ENCODE measurements at regions not wholly inside any gene's neighbourhood (a gene's known extent, or its start where the extent isn't known, plus 50 kb on each side); places are given as distances from the start of the nearest gene placed in this dataset.

GRCh38 chr14:83419420-83419819 lies 1885.8 kb upstream of the SEL1L start:
- peaks cover 0 to 2% of the 10 kb centered on the region in 2 donors for H3K9me3 Mint-ChIP-seq
- no peaks in the 10 kb centered on the region for H3K36me3 Mint-ChIP-seq (ENCODE audit: insufficient read depth in 2 of 2)

DNA sequence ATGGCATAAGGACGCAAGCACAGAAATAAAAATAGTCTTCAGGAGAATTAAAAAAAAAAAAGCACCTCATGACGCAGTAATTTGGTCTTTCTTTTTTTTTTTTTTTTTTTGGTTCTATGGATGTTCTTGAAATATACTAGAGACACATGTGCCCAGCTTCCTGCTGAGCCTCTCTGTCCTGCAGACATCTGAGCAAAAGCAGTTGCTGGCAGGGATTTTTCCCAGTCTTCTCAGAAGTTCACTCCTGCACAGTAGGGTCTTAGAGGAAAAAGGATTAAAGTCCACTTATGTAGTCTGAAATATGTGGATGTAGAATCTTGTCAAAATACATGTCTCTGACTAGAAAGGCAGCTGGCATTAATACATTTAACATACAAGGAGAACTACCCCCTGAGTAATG lies 1888.1 kb upstream of the SEL1L start:
- Mint-ChIP-seq H3K27me3 (ENCODE audit: low read depth) (no peaks in the 10 kb centered on the region), H3K36me3 (ENCODE audit: insufficient read depth in 2 of 2) (no peaks in the 10 kb centered on the region), H3K9me3 (peaks cover 0 to 3% of the 10 kb centered on the region in 2 donors), H3K27ac (no peak overlapping the region), H3K4me3 (no peak overlapping the region), H3K4me1 (ENCODE audit: low read depth) (no peaks in the 10 kb centered on the region)
- DNase-seq (no peak), ATAC-seq (replicated peaks in 1 of 2) (no peak)

More at GRCh38 chr14:83419420-83419819, 1885.8 kb upstream of the SEL1L start:
- H3K4me3 Mint-ChIP-seq: no peak overlapping the region
- no peak for DNase-seq
- H3K27me3 Mint-ChIP-seq (ENCODE audit: low read depth): no peaks in the 10 kb centered on the region
- H3K4me1 Mint-ChIP-seq (ENCODE audit: low read depth): no peaks in the 10 kb centered on the region
- no peak for ATAC-seq (replicated peaks in 1 of 2)
- no peak overlapping the region for H3K27ac Mint-ChIP-seq

GRCh38 chr14:83425138-83425537 lies 1891.5 kb upstream of the SEL1L start:
- Mint-ChIP-seq H3K36me3 (ENCODE audit: insufficient read depth in 2 of 2) (no peaks in the 10 kb centered on the region), H3K9me3 (peaks cover 0 to 3% of the 10 kb centered on the region in 2 donors), H3K27me3 (ENCODE audit: low read depth) (no peaks in the 10 kb centered on the region), H3K27ac (no peak overlapping the region), H3K4me1 (ENCODE audit: low read depth) (no peaks in the 10 kb centered on the region), H3K4me3 (no peak overlapping the region)
- DNase-seq: no peak
- ATAC-seq (replicated peaks in 1 of 2): no peak

GRCh38 chr14:83425706-83426105 lies 1892.1 kb upstream of the SEL1L start:
- Mint-ChIP-seq H3K27me3 (ENCODE audit: low read depth) (no peaks in the 10 kb centered on the region), H3K36me3 (ENCODE audit: insufficient read depth in 2 of 2) (no peaks in the 10 kb centered on the region), H3K4me1 (ENCODE audit: low read depth) (no peaks in the 10 kb centered on the region), H3K27ac (no peak overlapping the region), H3K4me3 (no peak overlapping the region), H3K9me3 (peaks cover 0 to 3% of the 10 kb centered on the region in 2 donors)
- DNase-seq: no peak
- ATAC-seq (replicated peaks in 1 of 2): no peak

GRCh38 chr14:83433618-83434017 lies 1900.0 kb upstream of the SEL1L start:
- no peak for ATAC-seq (replicated peaks in 1 of 2)
- DNase-seq: no peak
- Mint-ChIP-seq H3K36me3 (ENCODE audit: insufficient read depth in 2 of 2) (no peaks in the 10 kb centered on the region), H3K27me3 (ENCODE audit: low read depth) (no peaks in the 10 kb centered on the region), H3K4me1 (ENCODE audit: low read depth) (no peaks in the 10 kb centered on the region), H3K27ac (no peak overlapping the region), H3K4me3 (no peak overlapping the region), H3K9me3 (peaks cover 1 to 7% of the 10 kb centered on the region in 2 donors)

- peaks cover 5 to 6% of the 10 kb centered on the region in 2 donors for H3K9me3 Mint-ChIP-seq
- H3K4me3 Mint-ChIP-seq: no peak overlapping the region
- no peaks in the 10 kb centered on the region for H3K4me1 Mint-ChIP-seq (ENCODE audit: low read depth)
- ATAC-seq (replicated peaks in 1 of 2) (no peak), DNase-seq (no peak)
- no peaks in the 10 kb centered on the region for H3K36me3 Mint-ChIP-seq (ENCODE audit: insufficient read depth in 2 of 2)
- H3K27me3 Mint-ChIP-seq (ENCODE audit: low read depth): no peaks in the 10 kb centered on the region
- H3K27ac Mint-ChIP-seq: no peak overlapping the region
These were observed 1908.1 kb upstream of the SEL1L start for GRCh38 chr14:83441801-83442200.

DNA sequence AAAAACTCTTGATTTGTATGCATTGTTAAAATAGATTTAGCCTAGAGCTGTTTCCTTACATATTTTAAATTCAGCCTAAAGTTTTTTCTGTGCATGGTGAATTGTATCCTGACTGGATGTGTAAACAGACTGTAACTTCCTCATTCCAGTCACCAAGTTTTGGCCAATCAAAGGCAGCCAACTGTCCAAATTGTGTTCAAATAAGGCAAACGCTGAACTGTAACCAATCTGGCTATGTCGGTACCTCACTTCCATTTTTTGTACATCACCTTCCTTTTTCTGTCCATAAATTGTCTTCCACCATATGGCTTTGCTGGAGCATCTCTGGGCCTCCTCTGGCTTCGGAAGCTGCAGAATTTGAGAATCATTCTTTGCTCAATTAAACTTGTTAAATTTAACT lies 1921.9 kb upstream of the SEL1L start:
- no peak for ATAC-seq (replicated peaks in 1 of 2)
- Mint-ChIP-seq H3K27me3 (ENCODE audit: low read depth) (no peaks in the 10 kb centered on the region), H3K4me3 (no peak overlapping the region), H3K27ac (no peak overlapping the region), H3K4me1 (ENCODE audit: low read depth) (no peaks in the 10 kb centered on the region), H3K9me3 (peaks cover 7 to 10% of the 10 kb centered on the region in 2 donors), H3K36me3 (ENCODE audit: insufficient read depth in 2 of 2) (no peaks in the 10 kb centered on the region)
- DNase-seq: no peak

- DNase-seq: no peak
- Mint-ChIP-seq H3K4me1 (ENCODE audit: low read depth) (no peaks in the 10 kb centered on the region), H3K27me3 (ENCODE audit: low read depth) (no peaks in the 10 kb centered on the region), H3K9me3 (peaks cover 7 to 14% of the 10 kb centered on the region in 2 donors), H3K36me3 (ENCODE audit: insufficient read depth in 2 of 2) (no peaks in the 10 kb centered on the region), H3K27ac (no peak overlapping the region), H3K4me3 (no peak overlapping the region)
- no peak for ATAC-seq (replicated peaks in 1 of 2)
These were observed 1927.9 kb upstream of the SEL1L start for GRCh38 chr14:83461521-83461920.

DNA sequence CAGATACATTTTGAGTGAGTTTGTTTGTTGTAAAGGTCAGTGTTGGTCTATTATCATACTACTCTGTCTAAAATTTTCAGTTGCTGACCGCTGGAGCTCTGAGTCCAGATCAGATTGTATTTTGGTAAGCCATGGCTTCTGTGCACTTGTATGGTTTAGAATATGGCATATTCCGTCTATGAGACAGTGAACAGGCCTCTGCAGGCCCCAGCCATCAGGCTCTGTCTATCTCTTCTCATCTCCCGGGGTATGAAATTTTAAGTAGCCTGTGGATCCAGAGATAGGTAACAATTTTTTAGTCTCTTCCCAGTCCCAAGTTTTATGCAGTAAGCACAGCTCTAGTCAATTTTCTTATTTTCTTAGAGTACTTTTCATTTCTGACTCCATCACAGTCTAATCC lies 1929.1 kb upstream of the SEL1L start:
- no peak for ATAC-seq (replicated peaks in 1 of 2)
- Mint-ChIP-seq H3K4me1 (ENCODE audit: low read depth) (no peaks in the 10 kb centered on the region), H3K4me3 (no peak overlapping the region), H3K27me3 (ENCODE audit: low read depth) (no peaks in the 10 kb centered on the region), H3K9me3 (peaks cover 7 to 14% of the 10 kb centered on the region in 2 donors), H3K27ac (no peak overlapping the region), H3K36me3 (ENCODE audit: insufficient read depth in 2 of 2) (no peaks in the 10 kb centered on the region)
- DNase-seq: no peak

- H3K4me3 Mint-ChIP-seq: no peak overlapping the region
- DNase-seq (peak; percentile 0 to 11), ATAC-seq (replicated peaks in 1 of 2) (no peak)
- H3K9me3 Mint-ChIP-seq: peaks cover 2 to 14% of the 10 kb centered on the region in 2 donors
- no peaks in the 10 kb centered on the region for H3K27me3 Mint-ChIP-seq (ENCODE audit: low read depth)
- no peak overlapping the region for H3K27ac Mint-ChIP-seq
- H3K36me3 Mint-ChIP-seq (ENCODE audit: insufficient read depth in 2 of 2): no peaks in the 10 kb centered on the region
- H3K4me1 Mint-ChIP-seq (ENCODE audit: low read depth): no peaks in the 10 kb centered on the region
These were observed 1929.9 kb upstream of the SEL1L start for GRCh38 chr14:83463500-83464098.

GRCh38 chr14:83467811-83468210 lies 1934.2 kb upstream of the SEL1L start:
- no peak for ATAC-seq (replicated peaks in 1 of 2)
- Mint-ChIP-seq H3K4me3 (no peak overlapping the region), H3K36me3 (ENCODE audit: insufficient read depth in 2 of 2) (no peaks in the 10 kb centered on the region), H3K9me3 (peaks cover 3 to 11% of the 10 kb centered on the region in 2 donors), H3K4me1 (ENCODE audit: low read depth) (no peaks in the 10 kb centered on the region), H3K27ac (no peak overlapping the region), H3K27me3 (ENCODE audit: low read depth) (no peaks in the 10 kb centered on the region)
- DNase-seq: no peak

DNA sequence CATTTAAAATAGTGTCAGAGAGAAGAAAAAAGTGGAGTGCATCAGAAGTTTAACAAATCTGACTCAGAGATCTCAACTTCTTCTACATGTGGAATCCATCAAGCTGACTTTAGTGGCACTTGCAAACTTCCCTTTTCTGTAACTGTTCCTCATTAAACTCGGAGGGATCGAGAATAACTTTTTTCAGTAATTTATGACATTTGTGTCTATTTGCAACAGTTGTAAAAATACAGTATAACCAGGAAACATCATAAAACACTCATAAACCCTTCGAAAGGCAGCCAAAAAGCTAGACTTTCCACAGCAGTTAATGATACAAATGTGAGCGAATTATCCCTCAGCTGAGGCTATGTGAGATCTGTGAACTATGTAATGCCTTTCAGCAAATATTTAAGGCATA lies 1936.8 kb upstream of the SEL1L start:
- H3K4me3 Mint-ChIP-seq: no peak overlapping the region
- no peak for DNase-seq
- no peak for ATAC-seq (replicated peaks in 1 of 2)
- no peaks in the 10 kb centered on the region for H3K4me1 Mint-ChIP-seq (ENCODE audit: low read depth)
- H3K9me3 Mint-ChIP-seq: peaks cover 7 to 14% of the 10 kb centered on the region in 2 donors
- H3K27ac Mint-ChIP-seq: no peak overlapping the region
- H3K36me3 Mint-ChIP-seq (ENCODE audit: insufficient read depth in 2 of 2): no peaks in the 10 kb centered on the region
- H3K27me3 Mint-ChIP-seq (ENCODE audit: low read depth): no peaks in the 10 kb centered on the region

DNA sequence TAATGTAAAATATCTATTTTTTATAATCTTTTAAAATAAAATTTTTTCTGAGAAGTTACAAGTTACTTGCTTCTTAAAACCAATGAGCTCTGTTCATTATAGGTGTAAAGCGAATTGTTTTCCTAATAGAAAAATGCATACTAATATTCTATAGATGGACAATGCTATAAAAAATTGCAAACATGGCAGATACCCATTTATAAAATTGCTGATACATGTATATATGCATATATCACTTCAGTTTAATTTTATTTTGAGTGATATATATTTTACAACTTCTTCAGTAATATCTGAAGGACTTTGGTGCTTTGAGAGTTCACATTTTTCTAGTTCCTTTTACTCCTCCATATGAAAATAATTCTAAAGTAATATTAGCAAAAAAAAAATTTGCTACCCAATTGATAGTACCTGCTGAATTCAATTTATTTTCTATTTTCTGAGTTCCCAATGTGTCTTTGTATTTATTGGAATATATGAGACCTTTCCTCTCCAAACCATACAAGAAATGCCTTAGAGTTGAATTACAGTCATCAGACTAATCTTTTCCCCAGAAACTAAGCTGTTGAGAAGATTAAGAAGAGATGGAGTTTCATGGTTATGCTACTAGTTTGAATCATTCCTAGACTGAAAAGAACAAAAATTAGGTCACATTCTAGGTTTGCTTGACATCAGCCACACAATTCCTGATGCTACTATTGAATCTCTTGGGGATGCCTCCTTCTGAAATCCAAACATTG lies 1937.5 kb upstream of the SEL1L start:
- Mint-ChIP-seq H3K9me3 (peaks cover 7 to 11% of the 10 kb centered on the region in 2 donors), H3K27me3 (ENCODE audit: low read depth) (no peaks in the 10 kb centered on the region), H3K27ac (no peak overlapping the region)

More for the DNA sequence above, 1937.5 kb upstream of the SEL1L start:
- H3K4me3 Mint-ChIP-seq: no peak overlapping the region
- ATAC-seq (replicated peaks in 1 of 2): no peak
- H3K4me1 Mint-ChIP-seq (ENCODE audit: low read depth): no peaks in the 10 kb centered on the region
- DNase-seq: no peak
- H3K36me3 Mint-ChIP-seq (ENCODE audit: insufficient read depth in 2 of 2): no peaks in the 10 kb centered on the region

All from activated T-cell treated with anti-CD3 and anti-CD28 coated beads, Interleukin-2, amount 50 U/mL, for 72 hours (primary cell).